Keratinocyte (primary cell): ENCODE measurements at regions not wholly inside any gene's neighbourhood (a gene's known extent, or its start where the extent isn't known, plus 50 kb on each side); places are given as distances from the start of the nearest gene placed in this dataset.

ENCODE experiments used
- CTCF ChIP-seq, 3 experiments: IDR thresholded peaks in 1 of 3; conservative IDR thresholded peaks in 1 of 3; optimal IDR thresholded peaks in 1 of 3; 2 replicates in 2 of 3; 3 replicates in 1 of 3; pipeline versions ENCODE3 to v1.5.1; 2011; ENCODE audit warnings: low read length in 3 of 3, mild to moderate bottlenecking in 3 of 3, moderate library complexity in 2 of 3, control low read depth in 1 of 3, inconsistent platforms in 1 of 3; ENCODE audit not compliant: insufficient read depth in 2 of 3; ENCODE audit errors: extremely low read depth in 1 of 3
- EZH2 ChIP-seq: IDR thresholded peaks from one replicate; pipeline ENCODE4 v1.6.1; 2012; ENCODE audit warnings: inconsistent platforms, mild to moderate bottlenecking, low read length, moderate library complexity

- TF ChIP-seq CTCF (optimal IDR thresholded peaks at IDR 0.05 in 1 of 3, IDR thresholded peaks at IDR 0.05 in 1 of 3, conservative IDR thresholded peaks at IDR 0.05 in 1 of 3; ENCODE audit: extremely low read depth in 1 of 3, insufficient read depth in 2 of 3, low read length in 3 of 3) (no peak), EZH2 (no peak)
Observed at GRCh38 chr17:77817953-77818352, 140.6 kb upstream of the TNRC6C start.
